Ishikawa (cell line): ENCODE measurements at regions not wholly inside any gene's neighbourhood (a gene's known extent, or its start where the extent isn't known, plus 50 kb on each side); places are given as distances from the start of the nearest gene placed in this dataset.

Experiments
- CEBPB ChIP-seq: IDR thresholded peaks from 2 replicates; pipeline ENCODE4 v1.6.1; 2012
- CREB1 ChIP-seq: IDR thresholded peaks from 2 replicates; pipeline ENCODE4 v1.6.1; 2012; ENCODE audit warnings: low read depth
- EP300 ChIP-seq: IDR thresholded peaks from 2 replicates; pipeline ENCODE4 v1.6.1; 2012; ENCODE audit warnings: borderline replicate concordance
- RAD21 ChIP-seq: IDR thresholded peaks from 2 replicates; pipeline ENCODE4 v1.6.1; 2012; ENCODE audit warnings: low read depth
- TAF1 ChIP-seq: IDR thresholded peaks from 2 replicates; pipeline ENCODE4 v1.6.1; 2012; ENCODE audit warnings: low read depth, mild to moderate bottlenecking
- TCF12 ChIP-seq: IDR thresholded peaks from 2 replicates; pipeline ENCODE4 v1.6.1; 2012; ENCODE audit warnings: low read depth
- YY1 ChIP-seq: IDR thresholded peaks from 2 replicates; pipeline ENCODE4 v1.6.1; 2012; ENCODE audit warnings: low read depth
- TF ChIP-seq, protein P1 (sequence below): IDR thresholded peaks from 2 replicates; pipeline ENCODE4 v1.6.1; 2012; ENCODE audit warnings: low read depth, mild to moderate bottlenecking
- TF ChIP-seq, protein P2 (sequence below): IDR thresholded peaks from 2 replicates; pipeline ENCODE4 v1.6.1; 2012
- TF ChIP-seq, protein P3 (sequence below): IDR thresholded peaks from 2 replicates; pipeline ENCODE4 v1.6.1; 2012

DNA sequence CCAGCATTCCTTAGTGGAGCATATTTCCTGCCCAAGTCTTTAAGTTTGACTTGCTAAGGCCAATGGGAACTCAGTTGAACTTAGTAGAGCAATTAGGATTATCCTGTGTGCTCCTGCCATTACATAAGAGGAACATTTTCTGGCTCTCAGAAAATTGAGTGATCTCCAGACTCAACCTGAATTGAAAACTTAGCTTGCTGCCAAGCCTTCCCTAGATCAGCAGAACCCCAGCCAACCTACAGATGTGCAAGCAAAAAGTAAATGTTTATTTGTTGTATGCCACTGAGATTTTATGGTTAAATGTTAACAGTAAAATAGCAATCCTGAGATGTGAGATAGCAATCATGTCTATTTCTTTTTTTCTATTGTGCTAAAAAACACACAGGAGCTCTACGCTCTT is 350.9 kb downstream of the OLFM4 start:
- TF ChIP-seq EP300 (no peak), TAF1 (no peak), CEBPB (no peak), TCF12 (no peak), RAD21 (no peak), CREB1 (no peak), YY1 (no peak)
- TF ChIP-seq, protein P1, sequence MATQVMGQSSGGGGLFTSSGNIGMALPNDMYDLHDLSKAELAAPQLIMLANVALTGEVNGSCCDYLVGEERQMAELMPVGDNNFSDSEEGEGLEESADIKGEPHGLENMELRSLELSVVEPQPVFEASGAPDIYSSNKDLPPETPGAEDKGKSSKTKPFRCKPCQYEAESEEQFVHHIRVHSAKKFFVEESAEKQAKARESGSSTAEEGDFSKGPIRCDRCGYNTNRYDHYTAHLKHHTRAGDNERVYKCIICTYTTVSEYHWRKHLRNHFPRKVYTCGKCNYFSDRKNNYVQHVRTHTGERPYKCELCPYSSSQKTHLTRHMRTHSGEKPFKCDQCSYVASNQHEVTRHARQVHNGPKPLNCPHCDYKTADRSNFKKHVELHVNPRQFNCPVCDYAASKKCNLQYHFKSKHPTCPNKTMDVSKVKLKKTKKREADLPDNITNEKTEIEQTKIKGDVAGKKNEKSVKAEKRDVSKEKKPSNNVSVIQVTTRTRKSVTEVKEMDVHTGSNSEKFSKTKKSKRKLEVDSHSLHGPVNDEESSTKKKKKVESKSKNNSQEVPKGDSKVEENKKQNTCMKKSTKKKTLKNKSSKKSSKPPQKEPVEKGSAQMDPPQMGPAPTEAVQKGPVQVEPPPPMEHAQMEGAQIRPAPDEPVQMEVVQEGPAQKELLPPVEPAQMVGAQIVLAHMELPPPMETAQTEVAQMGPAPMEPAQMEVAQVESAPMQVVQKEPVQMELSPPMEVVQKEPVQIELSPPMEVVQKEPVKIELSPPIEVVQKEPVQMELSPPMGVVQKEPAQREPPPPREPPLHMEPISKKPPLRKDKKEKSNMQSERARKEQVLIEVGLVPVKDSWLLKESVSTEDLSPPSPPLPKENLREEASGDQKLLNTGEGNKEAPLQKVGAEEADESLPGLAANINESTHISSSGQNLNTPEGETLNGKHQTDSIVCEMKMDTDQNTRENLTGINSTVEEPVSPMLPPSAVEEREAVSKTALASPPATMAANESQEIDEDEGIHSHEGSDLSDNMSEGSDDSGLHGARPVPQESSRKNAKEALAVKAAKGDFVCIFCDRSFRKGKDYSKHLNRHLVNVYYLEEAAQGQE, result no peak
- TF ChIP-seq, protein P2, sequence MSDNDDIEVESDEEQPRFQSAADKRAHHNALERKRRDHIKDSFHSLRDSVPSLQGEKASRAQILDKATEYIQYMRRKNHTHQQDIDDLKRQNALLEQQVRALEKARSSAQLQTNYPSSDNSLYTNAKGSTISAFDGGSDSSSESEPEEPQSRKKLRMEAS, result no peak
- TF ChIP-seq, protein P3, sequence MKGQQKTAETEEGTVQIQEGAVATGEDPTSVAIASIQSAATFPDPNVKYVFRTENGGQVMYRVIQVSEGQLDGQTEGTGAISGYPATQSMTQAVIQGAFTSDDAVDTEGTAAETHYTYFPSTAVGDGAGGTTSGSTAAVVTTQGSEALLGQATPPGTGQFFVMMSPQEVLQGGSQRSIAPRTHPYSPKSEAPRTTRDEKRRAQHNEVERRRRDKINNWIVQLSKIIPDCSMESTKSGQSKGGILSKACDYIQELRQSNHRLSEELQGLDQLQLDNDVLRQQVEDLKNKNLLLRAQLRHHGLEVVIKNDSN, result no peak
